Adrenal gland (tissue), 5 donors: ENCODE measurements at regions not wholly inside any gene's neighbourhood (a gene's known extent, or its start where the extent isn't known, plus 50 kb on each side); places are given as distances from the start of the nearest gene placed in this dataset.

Experiments used
- POLR2A ChIP-seq, 2 donors: fragments of 450-650 bp; IDR thresholded peaks; one replicate each; pipeline ENCODE4 v1.6.1; 2017; ENCODE audit warnings: antibody characterized with exemption in 2 of 2, mild to moderate bottlenecking in 2 of 2, moderate library complexity in 1 of 2
- TF ChIP-seq, protein P1 (sequence below), 6 experiments: fragments of 450-650 bp in 4 of 6; fragments of 200-600 bp in 2 of 6; sonication (generic) in 1 of 6; IDR thresholded peaks; 1 replicate in 5 of 6; 2 replicates in 1 of 6; pipeline versions ENCODE4 v1.5.1 to v1.8.0; 2016 to 2021; ENCODE audit warnings: antibody characterized with exemption in 6 of 6, mild to moderate bottlenecking in 2 of 6, moderate library complexity in 1 of 6
- donor health status: DM: no; HTN: no; CAD: no.

DNA sequence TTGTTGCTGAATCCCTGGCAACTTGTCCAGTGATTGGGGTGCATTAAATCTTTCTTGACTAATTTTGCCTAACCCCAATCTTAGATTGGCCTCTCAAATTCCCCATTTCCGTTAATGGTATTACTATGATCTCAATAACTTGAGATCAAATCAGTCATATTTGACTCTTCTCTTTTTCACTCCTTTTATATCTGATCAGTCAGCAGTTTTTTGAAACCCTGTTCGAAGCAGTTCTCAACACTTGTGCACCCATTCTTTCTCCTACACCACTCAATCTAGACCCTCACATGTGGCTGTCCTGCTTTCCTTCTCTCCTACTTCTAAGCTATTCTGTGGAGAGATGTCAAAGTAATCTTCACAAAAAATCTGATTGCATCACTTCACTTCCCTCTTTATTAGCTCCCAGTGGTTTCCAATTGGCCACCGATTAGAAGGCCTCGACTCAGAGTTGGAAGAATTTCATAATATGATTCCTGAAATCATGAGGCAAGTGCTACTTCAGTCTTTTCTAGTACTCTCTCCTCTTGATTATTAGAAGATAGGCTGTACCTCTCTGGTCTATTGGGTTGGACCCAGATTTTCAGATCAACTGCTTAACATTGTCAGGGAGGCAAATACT lies 128.9 kb downstream of the ZNF365 start:
- TF ChIP-seq, protein P1, sequence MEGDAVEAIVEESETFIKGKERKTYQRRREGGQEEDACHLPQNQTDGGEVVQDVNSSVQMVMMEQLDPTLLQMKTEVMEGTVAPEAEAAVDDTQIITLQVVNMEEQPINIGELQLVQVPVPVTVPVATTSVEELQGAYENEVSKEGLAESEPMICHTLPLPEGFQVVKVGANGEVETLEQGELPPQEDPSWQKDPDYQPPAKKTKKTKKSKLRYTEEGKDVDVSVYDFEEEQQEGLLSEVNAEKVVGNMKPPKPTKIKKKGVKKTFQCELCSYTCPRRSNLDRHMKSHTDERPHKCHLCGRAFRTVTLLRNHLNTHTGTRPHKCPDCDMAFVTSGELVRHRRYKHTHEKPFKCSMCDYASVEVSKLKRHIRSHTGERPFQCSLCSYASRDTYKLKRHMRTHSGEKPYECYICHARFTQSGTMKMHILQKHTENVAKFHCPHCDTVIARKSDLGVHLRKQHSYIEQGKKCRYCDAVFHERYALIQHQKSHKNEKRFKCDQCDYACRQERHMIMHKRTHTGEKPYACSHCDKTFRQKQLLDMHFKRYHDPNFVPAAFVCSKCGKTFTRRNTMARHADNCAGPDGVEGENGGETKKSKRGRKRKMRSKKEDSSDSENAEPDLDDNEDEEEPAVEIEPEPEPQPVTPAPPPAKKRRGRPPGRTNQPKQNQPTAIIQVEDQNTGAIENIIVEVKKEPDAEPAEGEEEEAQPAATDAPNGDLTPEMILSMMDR (IDR thresholded peaks at IDR 0.05): no peak
- TF ChIP-seq POLR2A (IDR thresholded peaks at IDR 0.05): no peak
